ENCODE measurements at regions not wholly inside any gene's neighbourhood (a gene's known extent, or its start where the extent isn't known, plus 50 kb on each side); places are given as distances from the start of the nearest gene placed in this dataset.

GRCh38 chr17:56083475-56083874 lies 69.8 kb upstream of the ANKFN1 start:
- intact Hi-C loops (cut with DNase I; ENCODE audit: low total_unique reads), result no loop called here
- no peaks in the 10 kb centered on the region for H3K36me3 ChIP-seq
- no peaks in the 10 kb centered on the region for H3K4me1 ChIP-seq
- TF ChIP-seq POLR2AphosphoS5 (IDR thresholded peaks at IDR 0.05), result no peak
- no peak for TF ChIP-seq CTCF (IDR thresholded peaks at IDR 0.05)
- TF ChIP-seq POLR2A (IDR thresholded peaks at IDR 0.05), result no peak
- no peak for DNase-seq (ENCODE audit: low spot score in 2 of 2)
- no peak overlapping the region for H3K27ac ChIP-seq
- peaks cover 5 to 6% of the 10 kb centered on the region in 2 donors for H3K9me3 ChIP-seq
- no peaks in the 10 kb centered on the region for H3K27me3 ChIP-seq
- H3K4me3 ChIP-seq, result no peak overlapping the region

- no peak overlapping the region for H3K4me3 ChIP-seq
- no peaks in the 10 kb centered on the region for H3K27me3 ChIP-seq
- no peaks in the 10 kb centered on the region for H3K36me3 ChIP-seq
- intact Hi-C loops (cut with DNase I; ENCODE audit: low total_unique reads), result no loop called here
- no peaks in the 10 kb centered on the region for H3K4me1 ChIP-seq
- peaks cover 5% of the 10 kb centered on the region in 2 donors for H3K9me3 ChIP-seq
- TF ChIP-seq POLR2AphosphoS5 (IDR thresholded peaks at IDR 0.05), result no peak
- TF ChIP-seq POLR2A (IDR thresholded peaks at IDR 0.05), result no peak
- TF ChIP-seq CTCF (IDR thresholded peaks at IDR 0.05), result no peak
- no peak for DNase-seq (ENCODE audit: low spot score in 2 of 2)
- H3K27ac ChIP-seq, result no peak overlapping the region
Observed at GRCh38 chr17:56085576-56086267, 67.6 kb upstream of the ANKFN1 start.

- intact Hi-C loops (cut with DNase I; ENCODE audit: low total_unique reads), result no loop called here
- Histone ChIP-seq H3K27me3 (no peaks in the 10 kb centered on the region), H3K27ac (no peak overlapping the region), H3K9me3 (peaks cover 5% of the 10 kb centered on the region in 2 donors), H3K36me3 (no peaks in the 10 kb centered on the region), H3K4me3 (no peak overlapping the region), H3K4me1 (no peaks in the 10 kb centered on the region)
- no peak for DNase-seq (ENCODE audit: low spot score in 2 of 2)
- no peak for TF ChIP-seq POLR2AphosphoS5 (IDR thresholded peaks at IDR 0.05)
- TF ChIP-seq POLR2A (IDR thresholded peaks at IDR 0.05), result no peak
- TF ChIP-seq CTCF (IDR thresholded peaks at IDR 0.05), result no peak
Observed at GRCh38 chr17:56087199-56087598, 66.1 kb upstream of the ANKFN1 start.

GRCh38 chr17:56096026-56096810 lies 57.1 kb upstream of the ANKFN1 start:
- no peak overlapping the region for H3K27ac ChIP-seq
- no peak for DNase-seq (ENCODE audit: low spot score in 2 of 2)
- intact Hi-C loops (cut with DNase I; ENCODE audit: low total_unique reads), result no loop called here
- TF ChIP-seq CTCF (IDR thresholded peaks at IDR 0.05) (no peak), POLR2A (IDR thresholded peaks at IDR 0.05) (no peak), POLR2AphosphoS5 (IDR thresholded peaks at IDR 0.05) (no peak)
- no peaks in the 10 kb centered on the region for H3K9me3 ChIP-seq
- no peak overlapping the region for H3K4me3 ChIP-seq
- H3K4me1 ChIP-seq, result no peaks in the 10 kb centered on the region
- no peaks in the 10 kb centered on the region for H3K36me3 ChIP-seq
- H3K27me3 ChIP-seq, result no peaks in the 10 kb centered on the region

GRCh38 chr17:56098746-56099145 lies 54.5 kb upstream of the ANKFN1 start:
- intact Hi-C loops (cut with DNase I; ENCODE audit: low total_unique reads), result no loop called here
- Histone ChIP-seq H3K27me3 (no peaks in the 10 kb centered on the region), H3K9me3 (no peaks in the 10 kb centered on the region), H3K36me3 (no peaks in the 10 kb centered on the region), H3K4me3 (no peak overlapping the region), H3K4me1 (no peaks in the 10 kb centered on the region), H3K27ac (no peak overlapping the region)
- no peak for DNase-seq (ENCODE audit: low spot score in 2 of 2)
- no peak for TF ChIP-seq POLR2A (IDR thresholded peaks at IDR 0.05)
- TF ChIP-seq CTCF (IDR thresholded peaks at IDR 0.05), result no peak
- TF ChIP-seq POLR2AphosphoS5 (IDR thresholded peaks at IDR 0.05), result no peak

All from breast epithelium (tissue), 4 donors.